Endothelial cell of umbilical vein (primary cell): ENCODE measurements at regions not wholly inside any gene's neighbourhood (a gene's known extent, or its start where the extent isn't known, plus 50 kb on each side); places are given as distances from the start of the nearest gene placed in this dataset.

Experiments
- BruUV-seq: library from RNA; stranded (reverse); fragments of 400-500 nt; replicated peaks from 2 replicates; lab custom pipeline; 2021; lab: Mats Ljungman, UMichigan
- CTCF ChIA-PET: fragments of 300-600, 350-600 bp; sonication (Branson Sonifier 250); formaldehyde crosslinking; loops from one replicate; lab custom pipeline; 2021; ENCODE audit warnings: antibody characterized with exemption, inconsistent platforms; lab: Charles Lee
- POLR2A ChIA-PET: fragments of 300-600, 350-600 bp; sonication (Branson Sonifier 250); formaldehyde crosslinking; loops from one replicate; lab custom pipeline; 2021; ENCODE audit warnings: antibody characterized with exemption, inconsistent platforms; lab: Charles Lee
- DNase-seq: peaks from one replicate; pipeline ENCODE4 v3.0.0-alpha.2; 2011; ENCODE audit warnings: low read depth, low spot score
- FAIRE-seq: peaks from 2 replicates; lab custom pipeline; 2011; peaks lifted over from hg19 to GRCh38; lab: Jason Lieb, UNC
- H2AFZ ChIP-seq: 2 replicates; pipeline ENCODE4 v1.6.0; 2012; ENCODE audit warnings: low read depth, low read length, control low read depth, inconsistent platforms
- H3K27ac ChIP-seq: 2 replicates; pipeline ENCODE4 v1.5.1; 2011; ENCODE audit warnings: low read depth, mild to moderate bottlenecking, control low read depth, low read length, moderate library complexity; ENCODE audit not compliant: insufficient read depth
- H3K27me3 ChIP-seq, 2 experiments: 2 replicates each; pipeline versions ENCODE4 v1.6.0 to v1.6.1; 2011; ENCODE audit warnings: low read length in 2 of 2, mixed read lengths in 1 of 2; ENCODE audit not compliant: control insufficient read depth in 2 of 2, insufficient read depth in 2 of 2
- H3K36me3 ChIP-seq, 2 experiments: 2 replicates in 1 of 2; 3 replicates in 1 of 2; pipeline ENCODE4 v1.5.1; 2011; ENCODE audit warnings: low read length in 2 of 2, mild to moderate bottlenecking in 1 of 2, moderate library complexity in 1 of 2; ENCODE audit not compliant: control insufficient read depth in 2 of 2, insufficient read depth in 2 of 2; ENCODE audit errors: extremely low read depth in 1 of 2
- H3K4me1 ChIP-seq: 3 replicates; pipeline ENCODE4 v1.5.1; 2011; ENCODE audit warnings: mild to moderate bottlenecking, low read length; ENCODE audit not compliant: control insufficient read depth, insufficient read depth; ENCODE audit errors: extremely low read depth
- H3K4me2 ChIP-seq: 2 replicates; pipeline ENCODE4 v1.6.1; 2011; ENCODE audit warnings: low read length, control low read depth, mixed read lengths; ENCODE audit not compliant: insufficient read depth
- H3K4me3 ChIP-seq, 3 experiments: fragments of 200-600 bp in 1 of 3; sonication (generic), shearing (Covaris generic) in 1 of 3; replicated peaks in 1 of 3; 2 replicates each; pipeline ENCODE4 v1.5.1; 2011 to 2016; ENCODE audit warnings: control low read depth in 3 of 3, low read length in 3 of 3, mild to moderate bottlenecking in 2 of 3, inconsistent platforms in 1 of 3, low read depth in 1 of 3, moderate library complexity in 1 of 3; ENCODE audit not compliant: insufficient read depth in 1 of 3
- H3K79me2 ChIP-seq: 2 replicates; pipeline ENCODE4 v1.6.0; 2012; ENCODE audit warnings: low read length, inconsistent platforms; ENCODE audit not compliant: control insufficient read depth, insufficient read depth
- H3K9ac ChIP-seq: replicated peaks from 2 replicates; pipeline ENCODE3; 2011; ENCODE audit warnings: low read length, control low read depth; ENCODE audit not compliant: insufficient read depth; ENCODE audit errors: extremely low read depth
- H3K9me1 ChIP-seq: replicated peaks from 3 replicates; pipeline ENCODE4 v1.6.0; 2011; ENCODE audit warnings: mild to moderate bottlenecking, low read length; ENCODE audit not compliant: control insufficient read depth, insufficient read depth; ENCODE audit errors: extremely low read depth
- H3K9me3 ChIP-seq: replicated peaks from 2 replicates; pipeline ENCODE4 v1.5.1; 2012; ENCODE audit warnings: low read length, inconsistent platforms; ENCODE audit not compliant: control insufficient read depth, insufficient read depth
- H4K20me1 ChIP-seq: replicated peaks from 2 replicates; pipeline ENCODE3; 2011; ENCODE audit warnings: mild to moderate bottlenecking, low read length; ENCODE audit not compliant: control insufficient read depth, insufficient read depth; ENCODE audit errors: extremely low read depth
- EZH2 ChIP-seq: IDR thresholded peaks from 2 replicates; pipeline ENCODE4 v1.6.1; 2012; ENCODE audit warnings: borderline replicate concordance, low read depth, mild to moderate bottlenecking, moderate library complexity, low read length, inconsistent platforms; ENCODE audit not compliant: severe bottlenecking
- FOS ChIP-seq: IDR thresholded peaks from 2 replicates; pipeline ENCODE4 v1.6.1; 2011; ENCODE audit warnings: mild to moderate bottlenecking, low read length, moderate library complexity, borderline replicate concordance; ENCODE audit not compliant: insufficient read depth
- GATA2 ChIP-seq: IDR thresholded peaks from 2 replicates; pipeline ENCODE4 v1.7.0; 2011; ENCODE audit warnings: low read depth, mild to moderate bottlenecking, moderate library complexity, mixed read lengths, low read length; ENCODE audit not compliant: insufficient read length, insufficient read depth
- JUN ChIP-seq: IDR thresholded peaks from 2 replicates; pipeline ENCODE4 v1.6.1; 2011; ENCODE audit warnings: borderline replicate concordance, low read depth; ENCODE audit not compliant: insufficient read length, insufficient read depth
- MYC ChIP-seq: IDR thresholded peaks from one replicate; pipeline ENCODE4 v1.6.1; 2011; ENCODE audit warnings: mild to moderate bottlenecking, low read depth, low read length
- POLR2A ChIP-seq: IDR thresholded peaks from 2 replicates; pipeline ENCODE4 v1.6.1; 2012; ENCODE audit warnings: low read depth, mild to moderate bottlenecking, control low read depth, low read length
- POLR2AphosphoS5 ChIP-seq: IDR thresholded peaks from 2 replicates; pipeline ENCODE4 v1.6.1; 2012; ENCODE audit warnings: low read depth, mild to moderate bottlenecking, control low read depth, low read length, moderate library complexity; ENCODE audit not compliant: insufficient read depth
- dilution Hi-C: fragments of 300-500 bp; cut with MboI; formaldehyde crosslinking; loops from one replicate; pipeline ENCODE4 v1.15.0; 2019; ENCODE audit warnings: low sequenced_read_pairs; ENCODE audit not compliant: extremely low pct_ligation_motif_present
- intact Hi-C: fragments of 100-400 bp; cut with micrococcal nuclease; formaldehyde crosslinking; loops from one replicate; pipeline ENCODE4 v1.10.0; 2022
- TF ChIP-seq, protein P1 (sequence below), 2 donors: IDR thresholded peaks; 1 replicate in 1 of 2; 2 replicates in 1 of 2; pipeline ENCODE4 v1.5.1; 2011; ENCODE audit warnings: low read length in 2 of 2, mild to moderate bottlenecking in 2 of 2, moderate library complexity in 2 of 2, control low read depth in 1 of 2, inconsistent platforms in 1 of 2, low read depth in 1 of 2; ENCODE audit not compliant: insufficient read depth in 1 of 2; ENCODE audit errors: extremely low read depth in 1 of 2
- TF ChIP-seq, protein P2 (sequence below): IDR thresholded peaks from 2 replicates; pipeline ENCODE4 v1.6.1; 2011; ENCODE audit not compliant: insufficient read depth, insufficient read length

DNA sequence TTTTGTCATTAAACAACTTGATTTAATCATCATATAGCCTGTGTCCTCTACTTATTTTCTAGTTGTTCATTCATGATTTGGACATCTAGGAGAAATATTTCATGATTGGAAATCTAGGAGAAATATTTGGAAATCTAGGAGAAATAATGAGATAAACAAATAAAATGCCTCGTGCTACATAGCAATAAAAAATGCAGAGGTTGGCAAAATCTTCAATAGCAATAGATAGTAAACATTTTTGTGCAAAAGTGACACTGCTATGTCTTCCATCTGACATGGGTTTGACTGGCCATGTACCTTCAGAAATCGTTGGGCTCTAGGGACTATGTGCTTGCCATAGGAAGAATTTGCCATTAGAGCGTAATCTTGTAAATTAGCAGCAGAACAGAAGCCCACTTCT lies 1304.5 kb upstream of the ZEB2 start:
- H3K79me2 ChIP-seq = no peaks in the 10 kb centered on the region
- no peak overlapping the region for H3K4me3 ChIP-seq
- BruUV-seq = no TSS peak
- TF ChIP-seq POLR2AphosphoS5 = no peak
- TF ChIP-seq, protein P1, sequence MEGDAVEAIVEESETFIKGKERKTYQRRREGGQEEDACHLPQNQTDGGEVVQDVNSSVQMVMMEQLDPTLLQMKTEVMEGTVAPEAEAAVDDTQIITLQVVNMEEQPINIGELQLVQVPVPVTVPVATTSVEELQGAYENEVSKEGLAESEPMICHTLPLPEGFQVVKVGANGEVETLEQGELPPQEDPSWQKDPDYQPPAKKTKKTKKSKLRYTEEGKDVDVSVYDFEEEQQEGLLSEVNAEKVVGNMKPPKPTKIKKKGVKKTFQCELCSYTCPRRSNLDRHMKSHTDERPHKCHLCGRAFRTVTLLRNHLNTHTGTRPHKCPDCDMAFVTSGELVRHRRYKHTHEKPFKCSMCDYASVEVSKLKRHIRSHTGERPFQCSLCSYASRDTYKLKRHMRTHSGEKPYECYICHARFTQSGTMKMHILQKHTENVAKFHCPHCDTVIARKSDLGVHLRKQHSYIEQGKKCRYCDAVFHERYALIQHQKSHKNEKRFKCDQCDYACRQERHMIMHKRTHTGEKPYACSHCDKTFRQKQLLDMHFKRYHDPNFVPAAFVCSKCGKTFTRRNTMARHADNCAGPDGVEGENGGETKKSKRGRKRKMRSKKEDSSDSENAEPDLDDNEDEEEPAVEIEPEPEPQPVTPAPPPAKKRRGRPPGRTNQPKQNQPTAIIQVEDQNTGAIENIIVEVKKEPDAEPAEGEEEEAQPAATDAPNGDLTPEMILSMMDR (IDR thresholded peaks at IDR 0.05; ENCODE audit: extremely low read depth in 1 of 2, insufficient read depth in 1 of 2, low read depth in 1 of 2, low read length in 2 of 2) = no peak
- TF ChIP-seq MYC = no peak
- TF ChIP-seq EZH2 = no peak
- TF ChIP-seq GATA2 = no peak
- no peak for TF ChIP-seq POLR2A
- TF ChIP-seq, protein P2, sequence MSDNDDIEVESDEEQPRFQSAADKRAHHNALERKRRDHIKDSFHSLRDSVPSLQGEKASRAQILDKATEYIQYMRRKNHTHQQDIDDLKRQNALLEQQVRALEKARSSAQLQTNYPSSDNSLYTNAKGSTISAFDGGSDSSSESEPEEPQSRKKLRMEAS = no peak
- no peak for TF ChIP-seq JUN
- no peak for TF ChIP-seq FOS
- H3K27me3 ChIP-seq = no peaks in the 10 kb centered on the region
- H2AFZ ChIP-seq = no peak overlapping the region
- no peaks in the 10 kb centered on the region for H3K36me3 ChIP-seq
- H3K4me2 ChIP-seq = no peak overlapping the region
- H3K9me1 ChIP-seq = no peaks in the 10 kb centered on the region
- no peaks in the 10 kb centered on the region for H3K4me1 ChIP-seq
- FAIRE-seq = no peak
- no peak overlapping the region for H3K9ac ChIP-seq
- H3K27ac ChIP-seq = no peak overlapping the region
- no peaks in the 10 kb centered on the region for H3K9me3 ChIP-seq
- POLR2A ChIA-PET = no interaction called here
- dilution Hi-C loops (no loop called here), intact Hi-C loops (no loop called here)
- CTCF ChIA-PET = no interaction called here
- H4K20me1 ChIP-seq = no peaks in the 10 kb centered on the region
- DNase-seq = no peak
